Smooth muscle cell (in vitro differentiated cells): ENCODE measurements at regions not wholly inside any gene's neighbourhood (a gene's known extent, or its start where the extent isn't known, plus 50 kb on each side); places are given as distances from the start of the nearest gene placed in this dataset.

ENCODE experiments used
- DNase-seq: peaks from one replicate; lab custom pipeline; 2025; ENCODE audit not compliant: unreplicated experiment; lab: John Stamatoyannopoulos, UW
- H2AFZ ChIP-seq: fragments of 200-600 bp; sonication (generic); 2 replicates; pipeline ENCODE4 v1.6.0; 2016; ENCODE audit warnings: antibody characterized with exemption, low read depth, mild to moderate bottlenecking
- H3F3A ChIP-seq: fragments of 200-600 bp; sonication (generic); 2 replicates; pipeline ENCODE4 v1.6.0; 2017; ENCODE audit warnings: antibody characterized with exemption, low read depth
- H3K27ac ChIP-seq: fragments of 200-600 bp; sonication (generic); 2 replicates; pipeline ENCODE4 v1.5.1; 2016; ENCODE audit warnings: low read depth, mild to moderate bottlenecking
- H3K27me3 ChIP-seq: fragments of 200-600 bp; sonication (generic); 2 replicates; pipeline ENCODE4 v1.6.1; 2016; ENCODE audit warnings: low read depth, mild to moderate bottlenecking
- H3K36me3 ChIP-seq: fragments of 200-600 bp; sonication (generic); 2 replicates; pipeline ENCODE4 v1.5.1; 2016; ENCODE audit warnings: low read depth
- H3K4me1 ChIP-seq: fragments of 200-600 bp; sonication (generic); 2 replicates; pipeline ENCODE4 v1.5.1; 2016; ENCODE audit warnings: low read depth
- H3K4me2 ChIP-seq: fragments of 200-600 bp; sonication (generic); 2 replicates; pipeline ENCODE4 v1.6.0; 2016; ENCODE audit warnings: mild to moderate bottlenecking
- H3K4me3 ChIP-seq: fragments of 200-600 bp; sonication (generic); 2 replicates; pipeline ENCODE4 v1.5.1; 2016; ENCODE audit warnings: mild to moderate bottlenecking
- H3K79me2 ChIP-seq: fragments of 200-600 bp; sonication (generic); 2 replicates; pipeline ENCODE4 v1.6.0; 2016; ENCODE audit warnings: low read depth, mild to moderate bottlenecking
- H3K9ac ChIP-seq: fragments of 200-600 bp; sonication (generic); 2 replicates; pipeline ENCODE4 v1.6.0; 2016; ENCODE audit warnings: low read depth
- H3K9me3 ChIP-seq: fragments of 200-600 bp; sonication (generic); replicated peaks from 2 replicates; pipeline ENCODE4 v1.5.1; 2016; ENCODE audit warnings: low read depth
- H4K20me1 ChIP-seq: fragments of 200-600 bp; sonication (generic); 2 replicates; pipeline ENCODE4 v1.6.0; 2016; ENCODE audit warnings: low read depth
- CTCF ChIP-seq: fragments of 200-600 bp; sonication (generic); IDR thresholded peaks from 2 replicates; pipeline ENCODE4 v1.5.1; 2017; ENCODE audit warnings: borderline replicate concordance, mild to moderate bottlenecking, antibody characterized with exemption; ENCODE audit not compliant: insufficient read depth, poor library complexity, severe bottlenecking
- WGBS: methylation state at CpG from one replicate; pipeline ENCODE4 v1.1.7; 2016; ENCODE audit warnings: low lambda C conversion rate; 5-methylcytosine and 5-hydroxymethylcytosine counted together

GRCh38 chr5:68015381-68016302 lies 199.9 kb upstream of the PIK3R1 start:
- no peak overlapping the region for H3K4me3 ChIP-seq
- no peak overlapping the region for H3K9ac ChIP-seq
- H3K36me3 ChIP-seq = no peaks in the 10 kb centered on the region
- TF ChIP-seq CTCF = no peak
- H3F3A ChIP-seq = no peaks in the 10 kb centered on the region
- no peaks in the 10 kb centered on the region for H3K4me1 ChIP-seq
- H3K79me2 ChIP-seq = no peaks in the 10 kb centered on the region
- 87% methylated on average over 6 of the region's 6 CpGs for WGBS
- no peak overlapping the region for H3K4me2 ChIP-seq
- no peaks in the 10 kb centered on the region for H3K9me3 ChIP-seq
- H4K20me1 ChIP-seq = no peaks in the 10 kb centered on the region
- no peak for DNase-seq
- no peak overlapping the region for H3K27ac ChIP-seq
- H3K27me3 ChIP-seq = no peaks in the 10 kb centered on the region
- H2AFZ ChIP-seq = no peak overlapping the region

GRCh38 chr5:68012831-68013230 lies 202.7 kb upstream of the PIK3R1 start:
- H3K79me2 ChIP-seq = no peaks in the 10 kb centered on the region
- H3K9ac ChIP-seq = no peak overlapping the region
- no peak overlapping the region for H3K4me2 ChIP-seq
- H4K20me1 ChIP-seq = no peaks in the 10 kb centered on the region
- H3K36me3 ChIP-seq = no peaks in the 10 kb centered on the region
- no peaks in the 10 kb centered on the region for H3K9me3 ChIP-seq
- no peak overlapping the region for H3K4me3 ChIP-seq
- H3K27me3 ChIP-seq = no peaks in the 10 kb centered on the region
- TF ChIP-seq CTCF = no peak
- H2AFZ ChIP-seq = no peak overlapping the region
- H3K4me1 ChIP-seq = no peaks in the 10 kb centered on the region
- WGBS = 83% methylated on average over 1 of the region's 1 CpG
- DNase-seq = no peak
- H3F3A ChIP-seq = no peaks in the 10 kb centered on the region
- H3K27ac ChIP-seq = no peak overlapping the region

- Histone ChIP-seq H4K20me1 (no peaks in the 10 kb centered on the region), H3K79me2 (no peaks in the 10 kb centered on the region), H3K36me3 (no peaks in the 10 kb centered on the region), H3K4me1 (no peaks in the 10 kb centered on the region), H3K27me3 (no peaks in the 10 kb centered on the region), H3K27ac (no peak overlapping the region), H2AFZ (no peak overlapping the region), H3K4me3 (no peak overlapping the region), H3K9me3 (no peaks in the 10 kb centered on the region), H3K9ac (no peak overlapping the region), H3K4me2 (no peak overlapping the region), H3F3A (no peaks in the 10 kb centered on the region)
- TF ChIP-seq CTCF = no peak
- DNase-seq = no peak
- WGBS = 36% methylated on average over 1 of the region's 1 CpG
Observed at GRCh38 chr5:68012429-68012828, 203.1 kb upstream of the PIK3R1 start.

DNA sequence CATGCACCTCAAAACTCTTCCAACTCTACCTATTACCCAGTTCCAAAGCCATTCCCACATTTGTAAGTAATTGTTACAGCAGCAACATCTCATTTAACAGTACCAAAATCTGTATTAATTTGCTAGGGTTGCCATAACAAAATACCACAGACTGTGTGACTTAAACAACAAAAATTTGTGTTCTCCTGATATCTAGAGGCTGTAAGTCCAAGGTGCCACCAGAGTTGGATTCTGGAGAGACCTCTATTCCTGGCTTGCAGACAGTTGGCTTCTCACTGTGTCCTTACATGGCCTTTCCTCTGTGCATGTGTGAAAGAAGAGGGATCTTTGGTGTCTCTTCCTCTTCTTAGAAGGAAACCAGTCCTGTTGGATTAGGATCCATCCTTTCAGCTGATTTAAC lies 203.8 kb upstream of the PIK3R1 start:
- no peaks in the 10 kb centered on the region for H3K4me1 ChIP-seq
- no peak overlapping the region for H2AFZ ChIP-seq
- TF ChIP-seq CTCF = no peak
- H4K20me1 ChIP-seq = no peaks in the 10 kb centered on the region
- no peak overlapping the region for H3K9ac ChIP-seq
- DNase-seq = no peak
- H3K4me2 ChIP-seq = no peak overlapping the region
- no peak overlapping the region for H3K27ac ChIP-seq
- no peaks in the 10 kb centered on the region for H3K79me2 ChIP-seq
- no peaks in the 10 kb centered on the region for H3F3A ChIP-seq
- no peak overlapping the region for H3K4me3 ChIP-seq
- no peaks in the 10 kb centered on the region for H3K36me3 ChIP-seq
- H3K27me3 ChIP-seq = no peaks in the 10 kb centered on the region
- no peaks in the 10 kb centered on the region for H3K9me3 ChIP-seq
